CD4-positive, alpha-beta memory T cell (primary cell): ENCODE measurements at regions not wholly inside any gene's neighbourhood (a gene's known extent, or its start where the extent isn't known, plus 50 kb on each side); places are given as distances from the start of the nearest gene placed in this dataset.

Source experiments
- CTCF ChIA-PET: fragments of 350-600 bp; sonication (Branson Sonifier 250); formaldehyde crosslinking; loops from one replicate; lab custom pipeline; 2021; ENCODE audit warnings: inconsistent platforms; ENCODE audit not compliant: partially characterized antibody; lab: Charles Lee
- POLR2A ChIA-PET: fragments of 350-600 bp; sonication (Branson Sonifier 250); formaldehyde crosslinking; loops from one replicate; lab custom pipeline; 2021; ENCODE audit not compliant: partially characterized antibody; lab: Charles Lee
- DNase-seq, 5 donors: peaks; one replicate each; pipeline versions ENCODE4 v3.0.0 to v3.0.0-alpha.2; 2020 to 2022; ENCODE audit warnings: mixed read lengths in 1 of 5
- H3K27ac ChIP-seq: one replicate; pipeline ENCODE4 v1.7.0; 2013; ENCODE audit warnings: low read depth, low read length
- H3K27me3 ChIP-seq: 2 replicates; pipeline ENCODE4 v1.7.0; 2013; ENCODE audit warnings: mild to moderate bottlenecking, low read length, moderate library complexity; ENCODE audit not compliant: insufficient read depth
- H3K36me3 ChIP-seq: 2 replicates; pipeline ENCODE4 v1.7.0; 2013; ENCODE audit warnings: mild to moderate bottlenecking, low read length, moderate library complexity; ENCODE audit not compliant: insufficient read depth
- H3K4me1 ChIP-seq: 2 replicates; pipeline ENCODE4 v1.7.0; 2013; ENCODE audit warnings: mild to moderate bottlenecking, low read length, moderate library complexity; ENCODE audit not compliant: insufficient read depth
- H3K4me3 ChIP-seq, 2 donors: one replicate each; pipeline ENCODE4 v1.7.0; 2013; ENCODE audit warnings: low read length in 2 of 2, mild to moderate bottlenecking in 1 of 2
- H3K9me3 ChIP-seq, 2 donors: one replicate each; pipeline ENCODE4 v1.7.0; 2013; ENCODE audit warnings: low read length in 2 of 2, control low read depth in 1 of 2; ENCODE audit not compliant: control insufficient read depth in 1 of 2
- H3K27ac Mint-ChIP-seq, 7 donors: one replicate each; pipeline ENCODE4 v1.8.0; 2020 to 2021; ENCODE audit warnings: mixed read lengths in 7 of 7, mild to moderate bottlenecking in 6 of 7, inconsistent platforms in 3 of 7, moderate library complexity in 3 of 7
- H3K27me3 Mint-ChIP-seq, 2 donors: one replicate each; pipeline ENCODE4 v1.8.0; 2020 to 2021; ENCODE audit warnings: mixed read lengths in 2 of 2
- H3K36me3 Mint-ChIP-seq, 2 donors: one replicate each; pipeline ENCODE4 v1.8.0; 2020 to 2021; ENCODE audit warnings: mixed read lengths in 2 of 2, inconsistent platforms in 1 of 2, mild to moderate bottlenecking in 1 of 2
- H3K4me1 Mint-ChIP-seq, 4 donors: one replicate each; pipeline ENCODE4 v1.8.0; 2020 to 2021; ENCODE audit warnings: mixed read lengths in 4 of 4, mild to moderate bottlenecking in 1 of 4
- H3K4me3 Mint-ChIP-seq, 8 donors: one replicate each; pipeline ENCODE4 v1.8.0; 2020 to 2021; ENCODE audit warnings: mixed read lengths in 8 of 8, mild to moderate bottlenecking in 7 of 8, moderate library complexity in 6 of 8, inconsistent platforms in 3 of 8
- H3K9me3 Mint-ChIP-seq, 8 donors: one replicate each; pipeline ENCODE4 v1.8.0; 2020 to 2021; ENCODE audit warnings: mixed read lengths in 8 of 8, mild to moderate bottlenecking in 5 of 8, inconsistent platforms in 3 of 8, moderate library complexity in 1 of 8
- intact Hi-C: fragments of 100-400 bp; cut with micrococcal nuclease; formaldehyde crosslinking; loops from one replicate; pipeline ENCODE4 v1.15.1; 2023

DNA sequence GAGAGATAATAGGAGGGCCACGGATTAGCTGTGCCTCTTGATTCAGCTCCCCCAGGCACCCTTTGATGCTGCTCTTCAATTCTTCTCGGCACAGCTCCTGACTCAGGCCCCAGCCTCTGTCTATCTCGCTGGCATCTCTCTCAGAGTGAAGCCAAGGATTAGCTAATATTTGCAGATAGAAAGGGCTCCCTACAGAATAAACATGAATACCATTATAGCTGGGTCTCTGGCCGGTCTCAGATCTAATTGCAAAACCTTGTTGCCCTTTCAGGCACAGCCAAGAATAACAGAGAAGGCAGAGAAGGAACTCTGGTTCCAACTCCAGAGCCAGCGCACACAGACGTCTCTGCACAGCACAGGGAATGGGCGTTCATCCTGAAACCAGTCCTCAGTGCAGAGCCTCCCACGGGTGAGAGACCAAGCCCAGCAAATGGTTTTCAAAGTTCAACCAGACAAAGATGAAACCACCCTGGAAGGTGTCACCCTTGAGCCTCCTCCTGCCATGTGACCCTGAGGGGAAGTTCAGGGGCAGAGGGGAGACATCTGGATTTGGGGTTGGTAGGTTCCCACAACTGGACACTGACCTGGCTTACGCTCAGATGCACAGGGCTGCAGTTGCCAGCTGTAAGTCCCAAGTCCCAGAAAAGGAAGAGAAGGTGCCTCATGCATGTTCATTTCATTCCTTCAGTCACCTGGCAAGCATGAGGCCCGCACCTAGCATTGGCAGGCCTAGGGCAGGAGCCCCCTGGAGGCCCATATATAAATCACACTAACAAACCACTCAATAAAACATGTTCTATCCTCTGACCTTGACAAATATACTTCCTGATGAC lies 394.0 kb downstream of the NPHP4 start:
- Histone ChIP-seq H3K9me3 (no peaks in the 10 kb centered on the region), H3K4me1 (no peaks in the 10 kb centered on the region), H3K36me3 (no peaks in the 10 kb centered on the region), H3K4me3 (no peak overlapping the region), H3K27ac (no peak overlapping the region), H3K27me3 (no peaks in the 10 kb centered on the region)
- CTCF ChIA-PET = no interaction called here
- Mint-ChIP-seq H3K4me1 (no peaks in the 10 kb centered on the region), H3K27ac (no peak overlapping the region), H3K27me3 (peaks cover 4 to 17% of the 10 kb centered on the region in 2 donors), H3K36me3 (no peaks in the 10 kb centered on the region), H3K4me3 (no peak overlapping the region), H3K9me3 (no peaks in the 10 kb centered on the region)
- intact Hi-C loops = no loop called here
- no peak for DNase-seq
- POLR2A ChIA-PET = no interaction called here

- intact Hi-C loops = no loop called here
- H3K27ac ChIP-seq = no peak overlapping the region
- Mint-ChIP-seq H3K4me3 (no peak overlapping the region), H3K27me3 (peaks cover 4 to 16% of the 10 kb centered on the region in 2 donors), H3K27ac (no peak overlapping the region), H3K36me3 (no peaks in the 10 kb centered on the region), H3K9me3 (no peaks in the 10 kb centered on the region), H3K4me1 (no peaks in the 10 kb centered on the region)
- H3K27me3 ChIP-seq = no peaks in the 10 kb centered on the region
- ChIA-PET CTCF (no interaction called here), POLR2A (no interaction called here)
- no peaks in the 10 kb centered on the region for H3K9me3 ChIP-seq
- H3K4me3 ChIP-seq = no peak overlapping the region
- DNase-seq = no peak
- H3K4me1 ChIP-seq = no peaks in the 10 kb centered on the region
- no peaks in the 10 kb centered on the region for H3K36me3 ChIP-seq
Measured at GRCh38 chr1:5597171-5597850, 394.9 kb downstream of the NPHP4 start.

DNA sequence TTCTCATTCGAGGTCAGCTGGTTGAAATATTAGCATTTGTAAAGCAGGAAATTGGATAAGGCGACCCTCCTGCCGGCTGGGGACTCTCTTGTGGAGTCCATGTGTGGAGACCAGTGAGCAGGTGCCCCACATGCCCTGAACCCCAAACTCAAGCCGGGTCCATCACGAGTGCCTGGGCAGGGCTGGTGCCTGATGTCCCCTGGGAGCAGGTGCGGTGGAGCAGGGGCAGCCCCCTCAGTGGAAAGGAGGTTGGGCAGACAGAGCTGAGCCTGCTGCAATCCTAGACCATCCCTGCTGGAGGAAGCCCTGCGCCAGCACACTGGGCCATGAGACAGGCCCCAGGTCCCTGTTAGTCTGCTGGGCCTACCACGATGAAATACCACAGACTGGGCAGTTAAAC lies 395.6 kb downstream of the NPHP4 start:
- Histone ChIP-seq H3K27me3 (no peaks in the 10 kb centered on the region), H3K36me3 (no peaks in the 10 kb centered on the region), H3K27ac (no peak overlapping the region), H3K9me3 (no peaks in the 10 kb centered on the region), H3K4me3 (no peak overlapping the region), H3K4me1 (no peaks in the 10 kb centered on the region)
- ChIA-PET POLR2A (no interaction called here), CTCF (no interaction called here)
- H3K4me3 Mint-ChIP-seq = no peak overlapping the region
- H3K27me3 Mint-ChIP-seq = peaks cover 6 to 14% of the 10 kb centered on the region in 2 donors
- H3K4me1 Mint-ChIP-seq = no peaks in the 10 kb centered on the region
- DNase-seq = no peak
- H3K27ac Mint-ChIP-seq = no peak overlapping the region
- H3K9me3 Mint-ChIP-seq = peaks cover 0 to 5% (median 0%) of the 10 kb centered on the region in 8 donors
- H3K36me3 Mint-ChIP-seq = no peaks in the 10 kb centered on the region
- intact Hi-C loops = no loop called here

DNA sequence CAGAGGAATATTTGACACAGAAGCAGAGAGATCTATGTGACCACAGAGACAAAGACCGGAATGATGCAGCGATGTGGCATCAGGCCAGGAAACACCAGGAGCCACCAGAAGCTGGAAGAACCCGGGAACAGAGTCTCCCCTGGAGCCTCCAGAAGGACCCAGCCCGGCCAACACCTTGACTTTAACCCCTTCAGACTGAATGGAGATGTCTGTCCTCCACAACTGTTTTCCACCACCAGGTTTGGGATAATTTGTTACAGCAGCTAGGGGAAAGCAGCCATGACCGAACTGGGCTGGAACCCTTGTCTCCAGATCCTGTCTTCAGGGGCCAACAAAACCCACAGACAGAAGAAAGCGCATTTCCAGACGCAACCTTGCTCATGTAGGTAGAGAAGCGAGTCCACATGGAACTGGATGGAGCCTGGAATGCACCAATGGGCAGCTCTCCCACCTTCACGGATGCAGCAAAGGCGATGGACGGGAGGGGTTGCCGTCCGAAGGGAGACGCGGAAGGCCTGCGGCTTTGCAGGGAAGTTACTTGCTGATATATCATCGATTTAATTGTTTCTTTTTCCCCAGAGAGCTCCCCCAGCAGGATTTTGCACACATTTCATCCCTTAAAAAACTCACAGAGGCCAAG lies 396.6 kb downstream of the NPHP4 start:
- Mint-ChIP-seq H3K9me3 (peaks cover 0 to 10% (median 8%) of the 10 kb centered on the region in 8 donors), H3K4me1 (no peaks in the 10 kb centered on the region), H3K4me3 (no peak overlapping the region), H3K27me3 (peaks cover 2 to 10% of the 10 kb centered on the region in 2 donors), H3K36me3 (no peaks in the 10 kb centered on the region), H3K27ac (no peak overlapping the region)
- H3K4me3 ChIP-seq = no peak overlapping the region
- intact Hi-C loops = no loop called here
- H3K27me3 ChIP-seq = no peaks in the 10 kb centered on the region
- POLR2A ChIA-PET = no interaction called here
- no peaks in the 10 kb centered on the region for H3K4me1 ChIP-seq
- CTCF ChIA-PET = no interaction called here
- H3K36me3 ChIP-seq = no peaks in the 10 kb centered on the region
- peaks cover 0 to 4% of the 10 kb centered on the region in 2 donors for H3K9me3 ChIP-seq
- H3K27ac ChIP-seq = no peak overlapping the region
- no peak for DNase-seq

DNA sequence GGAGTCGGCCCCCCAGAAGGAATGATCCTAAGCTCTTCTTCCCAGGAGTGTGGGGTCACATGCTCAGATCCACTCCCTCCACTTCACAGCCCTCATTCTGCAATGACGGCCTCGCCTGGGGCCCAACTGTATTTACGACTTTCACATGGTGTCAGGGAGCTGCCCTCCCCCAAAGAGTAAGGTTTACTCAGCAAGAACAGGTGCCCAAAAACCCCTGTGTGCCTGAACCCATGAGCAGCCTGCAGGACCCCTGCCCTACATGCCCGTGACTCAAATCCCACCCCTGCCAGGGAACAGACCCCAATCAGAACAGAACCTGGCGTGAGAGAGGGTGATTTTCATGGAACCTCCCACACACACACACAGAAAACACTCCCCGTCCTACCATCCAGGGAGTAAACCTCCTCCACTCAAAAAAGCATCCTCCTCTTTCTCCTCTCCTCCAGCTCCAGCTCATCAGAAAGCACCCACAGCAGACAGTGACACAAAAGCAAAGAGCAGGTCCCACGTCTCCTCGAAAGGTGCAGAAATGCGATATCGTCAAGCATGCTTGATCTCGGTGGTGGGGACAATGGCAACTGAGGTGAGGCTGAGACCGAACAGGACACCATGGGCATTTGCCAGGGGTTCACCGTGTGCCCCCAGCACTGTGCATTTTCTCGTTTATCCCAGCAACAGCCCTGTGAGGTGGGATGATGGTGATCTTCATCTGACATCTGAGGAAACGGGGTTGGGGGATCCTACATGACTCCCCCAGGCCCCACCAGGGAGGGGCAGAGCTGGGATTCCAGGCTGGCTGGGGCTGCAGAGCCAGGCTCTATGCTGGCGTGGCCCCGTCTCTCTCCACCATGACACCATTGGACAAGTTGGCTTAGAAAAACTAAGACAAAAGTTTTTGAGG lies 397.9 kb downstream of the NPHP4 start:
- no peaks in the 10 kb centered on the region for H3K27me3 ChIP-seq
- Mint-ChIP-seq H3K36me3 (no peaks in the 10 kb centered on the region), H3K9me3 (peaks cover 0 to 19% (median 14%) of the 10 kb centered on the region in 8 donors), H3K27me3 (peaks cover 2 to 6% of the 10 kb centered on the region in 2 donors), H3K27ac (no peak overlapping the region), H3K4me1 (no peaks in the 10 kb centered on the region), H3K4me3 (no peak overlapping the region)
- ChIA-PET CTCF (no interaction called here), POLR2A (no interaction called here)
- no peak for DNase-seq
- intact Hi-C loops = no loop called here
- H3K4me3 ChIP-seq = no peak overlapping the region
- H3K4me1 ChIP-seq = no peaks in the 10 kb centered on the region
- no peak overlapping the region for H3K27ac ChIP-seq
- no peaks in the 10 kb centered on the region for H3K36me3 ChIP-seq
- peaks cover 0 to 4% of the 10 kb centered on the region in 2 donors for H3K9me3 ChIP-seq

- POLR2A ChIA-PET = no interaction called here
- no peaks in the 10 kb centered on the region for H3K27me3 ChIP-seq
- Mint-ChIP-seq H3K4me3 (no peak overlapping the region), H3K4me1 (no peaks in the 10 kb centered on the region), H3K27ac (no peak overlapping the region), H3K27me3 (peaks cover 10 to 11% of the 10 kb centered on the region in 2 donors), H3K36me3 (no peaks in the 10 kb centered on the region), H3K9me3 (peaks cover 0 to 19% (median 14%) of the 10 kb centered on the region in 8 donors)
- no peak for DNase-seq
- no peak overlapping the region for H3K4me3 ChIP-seq
- CTCF ChIA-PET = no interaction called here
- no peaks in the 10 kb centered on the region for H3K36me3 ChIP-seq
- no peaks in the 10 kb centered on the region for H3K4me1 ChIP-seq
- H3K9me3 ChIP-seq = peaks cover 0 to 4% of the 10 kb centered on the region in 2 donors
- intact Hi-C loops = no loop called here
- no peak overlapping the region for H3K27ac ChIP-seq
Measured at GRCh38 chr1:5590717-5591116, 401.5 kb downstream of the NPHP4 start.
